Progenitor cell of endocrine pancreas (in vitro differentiated cells): ENCODE measurements at regions not wholly inside any gene's neighbourhood (a gene's known extent, or its start where the extent isn't known, plus 50 kb on each side); places are given as distances from the start of the nearest gene placed in this dataset.

ENCODE experiments used
- DNase-seq: peaks from one replicate; pipeline ENCODE4 v3.0.0; 2021; ENCODE audit warnings: low spot score; ENCODE audit not compliant: unreplicated experiment
- H3K27ac Mint-ChIP-seq: 2 replicates; pipeline ENCODE4 v1.8.0; 2021; ENCODE audit warnings: mild to moderate bottlenecking, moderate library complexity, mixed read lengths
- H3K27me3 Mint-ChIP-seq: 2 replicates; pipeline ENCODE4 v1.8.0; 2021; ENCODE audit warnings: mixed read lengths
- H3K36me3 Mint-ChIP-seq: 2 replicates; pipeline ENCODE4 v1.8.0; 2022; ENCODE audit warnings: mixed read lengths; ENCODE audit not compliant: insufficient read depth
- H3K4me1 Mint-ChIP-seq: 2 replicates; pipeline ENCODE4 v1.8.0; 2021; ENCODE audit warnings: low read depth, mixed read lengths
- H3K4me3 Mint-ChIP-seq: 2 replicates; pipeline ENCODE4 v1.8.0; 2021; ENCODE audit warnings: low read depth, mild to moderate bottlenecking, moderate library complexity, mixed read lengths
- H3K9me3 Mint-ChIP-seq: 2 replicates; pipeline ENCODE4 v1.8.0; 2021; ENCODE audit warnings: low read depth, mixed read lengths
- CTCF ChIP-seq: fragments of 200-600 bp; sonication (generic); IDR thresholded peaks from one replicate; pipeline ENCODE4 v1.5.0; 2021; ENCODE audit warnings: antibody characterized with exemption, mild to moderate bottlenecking; ENCODE audit not compliant: unreplicated experiment

- H3K4me3 Mint-ChIP-seq = no peak overlapping the region
- DNase-seq = no peak
- TF ChIP-seq CTCF = no peak
- H3K4me1 Mint-ChIP-seq = peaks cover 11% of the 10 kb centered on the region
- H3K9me3 Mint-ChIP-seq = no peaks in the 10 kb centered on the region
- H3K27ac Mint-ChIP-seq = no peak overlapping the region
- H3K36me3 Mint-ChIP-seq = no peaks in the 10 kb centered on the region
- peaks cover 47% of the 10 kb centered on the region for H3K27me3 Mint-ChIP-seq
These were observed 104.5 kb downstream of the NXPE2 start for GRCh38 chr11:114782650-114783310.

GRCh38 chr11:114783805-114784204, 105.5 kb downstream of the NXPE2 start:
- DNase-seq = no peak
- no peaks in the 10 kb centered on the region for H3K9me3 Mint-ChIP-seq
- no peak overlapping the region for H3K27ac Mint-ChIP-seq
- H3K4me3 Mint-ChIP-seq = no peak overlapping the region
- TF ChIP-seq CTCF = no peak
- peaks cover 46% of the 10 kb centered on the region for H3K27me3 Mint-ChIP-seq
- H3K4me1 Mint-ChIP-seq = peaks cover 11% of the 10 kb centered on the region
- H3K36me3 Mint-ChIP-seq = no peaks in the 10 kb centered on the region

GRCh38 chr11:114784216-114784615, 105.9 kb downstream of the NXPE2 start:
- Mint-ChIP-seq H3K9me3 (no peaks in the 10 kb centered on the region), H3K27ac (no peak overlapping the region), H3K36me3 (no peaks in the 10 kb centered on the region), H3K27me3 (peaks cover 42% of the 10 kb centered on the region), H3K4me1 (peaks cover 11% of the 10 kb centered on the region), H3K4me3 (no peak overlapping the region)
- no peak for DNase-seq
- TF ChIP-seq CTCF = no peak

- Mint-ChIP-seq H3K27ac (no peak overlapping the region), H3K4me3 (no peak overlapping the region), H3K4me1 (peaks cover 11% of the 10 kb centered on the region), H3K9me3 (no peaks in the 10 kb centered on the region), H3K27me3 (peaks cover 38% of the 10 kb centered on the region), H3K36me3 (no peaks in the 10 kb centered on the region)
- no peak for TF ChIP-seq CTCF
- no peak for DNase-seq
These were observed 106.6 kb downstream of the NXPE2 start for GRCh38 chr11:114784891-114785290.

GRCh38 chr11:114785820-114786219, 107.5 kb downstream of the NXPE2 start:
- no peak for TF ChIP-seq CTCF
- Mint-ChIP-seq H3K36me3 (no peaks in the 10 kb centered on the region), H3K9me3 (no peaks in the 10 kb centered on the region), H3K27ac (no peak overlapping the region), H3K4me3 (no peak overlapping the region), H3K27me3 (peaks cover 33% of the 10 kb centered on the region), H3K4me1 (peaks cover 11% of the 10 kb centered on the region)
- DNase-seq = no peak
